ENCODE measurements at regions not wholly inside any gene's neighbourhood (a gene's known extent, or its start where the extent isn't known, plus 50 kb on each side); places are given as distances from the start of the nearest gene placed in this dataset.
"Not testable (repeated sequence)": the region's sequence is repeated elsewhere in the genome, so short reads cannot be mapped to it uniquely, and the experiment has no call there.

- Histone ChIP-seq H3K27me3 (no peaks in the 10 kb centered on the region), H3K4me3 (no peak overlapping the region), H3K4me1 (no peaks in the 10 kb centered on the region), H3K9me3 (no peaks in the 10 kb centered on the region), H3K27ac (no peak overlapping the region), H3K36me3 (no peaks in the 10 kb centered on the region)
- no peak for DNase-seq (ENCODE audit: low spot score in 2 of 2)
- intact Hi-C loops (cut with DNase I; ENCODE audit: low total_unique reads), result no loop called here
- TF ChIP-seq POLR2A (IDR thresholded peaks at IDR 0.05) (no peak), CTCF (IDR thresholded peaks at IDR 0.05) (no peak), POLR2AphosphoS5 (IDR thresholded peaks at IDR 0.05) (no peak)
These were observed 1519.9 kb downstream of the SUCLG1 start for GRCh38 chr2:82939211-82939610.

GRCh38 chr2:82938321-82938845 is 1520.7 kb downstream of the SUCLG1 start:
- H3K9me3 ChIP-seq; DNase-seq (ENCODE audit: low spot score in 2 of 2); H3K4me3 ChIP-seq; H3K36me3 ChIP-seq; H3K27ac ChIP-seq; H3K4me1 ChIP-seq; H3K27me3 ChIP-seq; intact Hi-C loops (cut with DNase I; ENCODE audit: low total_unique reads): not testable (repeated sequence)

- DNase-seq (ENCODE audit: low spot score in 2 of 2), result no peak
- H3K36me3 ChIP-seq, result no peaks in the 10 kb centered on the region
- intact Hi-C loops (cut with DNase I; ENCODE audit: low total_unique reads), result no loop called here
- no peak overlapping the region for H3K27ac ChIP-seq
- H3K27me3 ChIP-seq, result no peaks in the 10 kb centered on the region
- H3K9me3 ChIP-seq, result peaks cover 0 to 19% of the 10 kb centered on the region in 2 donors
- no peak for TF ChIP-seq CTCF (IDR thresholded peaks at IDR 0.05)
- no peak for TF ChIP-seq POLR2A (IDR thresholded peaks at IDR 0.05)
- no peak for TF ChIP-seq POLR2AphosphoS5 (IDR thresholded peaks at IDR 0.05)
- no peak overlapping the region for H3K4me3 ChIP-seq
- H3K4me1 ChIP-seq, result no peaks in the 10 kb centered on the region
These were observed 1545.5 kb downstream of the SUCLG1 start for GRCh38 chr2:82913566-82913965.

- no peaks in the 10 kb centered on the region for H3K9me3 ChIP-seq
- no peak for TF ChIP-seq CTCF (IDR thresholded peaks at IDR 0.05)
- TF ChIP-seq POLR2AphosphoS5 (IDR thresholded peaks at IDR 0.05), result no peak
- TF ChIP-seq POLR2A (IDR thresholded peaks at IDR 0.05), result no peak
- no peak for DNase-seq (ENCODE audit: low spot score in 2 of 2)
- no peaks in the 10 kb centered on the region for H3K27me3 ChIP-seq
- H3K27ac ChIP-seq, result no peak overlapping the region
- H3K36me3 ChIP-seq, result no peaks in the 10 kb centered on the region
- intact Hi-C loops (cut with DNase I; ENCODE audit: low total_unique reads), result no loop called here
- H3K4me1 ChIP-seq, result no peaks in the 10 kb centered on the region
- no peak overlapping the region for H3K4me3 ChIP-seq
These were observed 1563.0 kb downstream of the SUCLG1 start for GRCh38 chr2:82896117-82896516.

GRCh38 chr2:82893190-82893589 is 1565.9 kb downstream of the SUCLG1 start:
- no peak for DNase-seq (ENCODE audit: low spot score in 2 of 2)
- no peaks in the 10 kb centered on the region for H3K4me1 ChIP-seq
- no peaks in the 10 kb centered on the region for H3K27me3 ChIP-seq
- TF ChIP-seq POLR2AphosphoS5 (IDR thresholded peaks at IDR 0.05), result no peak
- TF ChIP-seq CTCF (IDR thresholded peaks at IDR 0.05), result no peak
- TF ChIP-seq POLR2A (IDR thresholded peaks at IDR 0.05), result no peak
- intact Hi-C loops (cut with DNase I; ENCODE audit: low total_unique reads), result no loop called here
- no peaks in the 10 kb centered on the region for H3K9me3 ChIP-seq
- no peak overlapping the region for H3K27ac ChIP-seq
- no peak overlapping the region for H3K4me3 ChIP-seq
- no peaks in the 10 kb centered on the region for H3K36me3 ChIP-seq

- DNase-seq (ENCODE audit: low spot score in 2 of 2), result no peak
- intact Hi-C loops (cut with DNase I; ENCODE audit: low total_unique reads), result no loop called here
- H3K9me3 ChIP-seq, result peaks cover 0 to 14% of the 10 kb centered on the region in 2 donors
These were observed 1579.3 kb downstream of the SUCLG1 start for GRCh38 chr2:82879803-82880202.

More at GRCh38 chr2:82879803-82880202, 1579.3 kb downstream of the SUCLG1 start:
- Histone ChIP-seq H3K4me1 (no peaks in the 10 kb centered on the region), H3K27ac (no peak overlapping the region), H3K27me3 (no peaks in the 10 kb centered on the region), H3K4me3 (no peak overlapping the region), H3K36me3 (no peaks in the 10 kb centered on the region)
- TF ChIP-seq POLR2A (IDR thresholded peaks at IDR 0.05) (no peak), POLR2AphosphoS5 (IDR thresholded peaks at IDR 0.05) (no peak), CTCF (IDR thresholded peaks at IDR 0.05) (no peak)

Measured in breast epithelium (tissue), 4 donors.